Endothelial cell of umbilical vein (primary cell): ENCODE measurements at regions not wholly inside any gene's neighbourhood (a gene's known extent, or its start where the extent isn't known, plus 50 kb on each side); places are given as distances from the start of the nearest gene placed in this dataset.

ENCODE experiments used
- BruUV-seq: library from RNA; stranded (reverse); fragments of 400-500 nt; replicated peaks from 2 replicates; lab custom pipeline; 2021; lab: Mats Ljungman, UMichigan
- CTCF ChIA-PET: fragments of 300-600, 350-600 bp; sonication (Branson Sonifier 250); formaldehyde crosslinking; loops from one replicate; lab custom pipeline; 2021; ENCODE audit warnings: antibody characterized with exemption, inconsistent platforms; lab: Charles Lee
- POLR2A ChIA-PET: fragments of 300-600, 350-600 bp; sonication (Branson Sonifier 250); formaldehyde crosslinking; loops from one replicate; lab custom pipeline; 2021; ENCODE audit warnings: antibody characterized with exemption, inconsistent platforms; lab: Charles Lee
- DNase-seq: peaks from one replicate; pipeline ENCODE4 v3.0.0-alpha.2; 2011; ENCODE audit warnings: low read depth, low spot score
- FAIRE-seq: peaks from 2 replicates; lab custom pipeline; 2011; peaks lifted over from hg19 to GRCh38; lab: Jason Lieb, UNC
- H2AFZ ChIP-seq: 2 replicates; pipeline ENCODE4 v1.6.0; 2012; ENCODE audit warnings: low read depth, low read length, control low read depth, inconsistent platforms
- H3K27ac ChIP-seq: 2 replicates; pipeline ENCODE4 v1.5.1; 2011; ENCODE audit warnings: low read depth, mild to moderate bottlenecking, control low read depth, low read length, moderate library complexity; ENCODE audit not compliant: insufficient read depth
- H3K27me3 ChIP-seq, 2 experiments: 2 replicates each; pipeline versions ENCODE4 v1.6.0 to v1.6.1; 2011; ENCODE audit warnings: low read length in 2 of 2, mixed read lengths in 1 of 2; ENCODE audit not compliant: control insufficient read depth in 2 of 2, insufficient read depth in 2 of 2
- H3K36me3 ChIP-seq, 2 experiments: 2 replicates in 1 of 2; 3 replicates in 1 of 2; pipeline ENCODE4 v1.5.1; 2011; ENCODE audit warnings: low read length in 2 of 2, mild to moderate bottlenecking in 1 of 2, moderate library complexity in 1 of 2; ENCODE audit not compliant: control insufficient read depth in 2 of 2, insufficient read depth in 2 of 2; ENCODE audit errors: extremely low read depth in 1 of 2
- H3K4me1 ChIP-seq: 3 replicates; pipeline ENCODE4 v1.5.1; 2011; ENCODE audit warnings: mild to moderate bottlenecking, low read length; ENCODE audit not compliant: control insufficient read depth, insufficient read depth; ENCODE audit errors: extremely low read depth
- H3K4me2 ChIP-seq: 2 replicates; pipeline ENCODE4 v1.6.1; 2011; ENCODE audit warnings: low read length, control low read depth, mixed read lengths; ENCODE audit not compliant: insufficient read depth
- H3K4me3 ChIP-seq, 3 experiments: fragments of 200-600 bp in 1 of 3; sonication (generic), shearing (Covaris generic) in 1 of 3; replicated peaks in 1 of 3; 2 replicates each; pipeline ENCODE4 v1.5.1; 2011 to 2016; ENCODE audit warnings: control low read depth in 3 of 3, low read length in 3 of 3, mild to moderate bottlenecking in 2 of 3, inconsistent platforms in 1 of 3, low read depth in 1 of 3, moderate library complexity in 1 of 3; ENCODE audit not compliant: insufficient read depth in 1 of 3
- H3K79me2 ChIP-seq: 2 replicates; pipeline ENCODE4 v1.6.0; 2012; ENCODE audit warnings: low read length, inconsistent platforms; ENCODE audit not compliant: control insufficient read depth, insufficient read depth
- H3K9ac ChIP-seq: replicated peaks from 2 replicates; pipeline ENCODE3; 2011; ENCODE audit warnings: low read length, control low read depth; ENCODE audit not compliant: insufficient read depth; ENCODE audit errors: extremely low read depth
- H3K9me1 ChIP-seq: replicated peaks from 3 replicates; pipeline ENCODE4 v1.6.0; 2011; ENCODE audit warnings: mild to moderate bottlenecking, low read length; ENCODE audit not compliant: control insufficient read depth, insufficient read depth; ENCODE audit errors: extremely low read depth
- H3K9me3 ChIP-seq: replicated peaks from 2 replicates; pipeline ENCODE4 v1.5.1; 2012; ENCODE audit warnings: low read length, inconsistent platforms; ENCODE audit not compliant: control insufficient read depth, insufficient read depth
- H4K20me1 ChIP-seq: replicated peaks from 2 replicates; pipeline ENCODE3; 2011; ENCODE audit warnings: mild to moderate bottlenecking, low read length; ENCODE audit not compliant: control insufficient read depth, insufficient read depth; ENCODE audit errors: extremely low read depth
- GATA2 ChIP-seq: IDR thresholded peaks from 2 replicates; pipeline ENCODE4 v1.7.0; 2011; ENCODE audit warnings: low read depth, mild to moderate bottlenecking, moderate library complexity, mixed read lengths, low read length; ENCODE audit not compliant: insufficient read length, insufficient read depth
- MYC ChIP-seq: IDR thresholded peaks from one replicate; pipeline ENCODE4 v1.6.1; 2011; ENCODE audit warnings: mild to moderate bottlenecking, low read depth, low read length
- POLR2AphosphoS5 ChIP-seq: IDR thresholded peaks from 2 replicates; pipeline ENCODE4 v1.6.1; 2012; ENCODE audit warnings: low read depth, mild to moderate bottlenecking, control low read depth, low read length, moderate library complexity; ENCODE audit not compliant: insufficient read depth
- dilution Hi-C: fragments of 300-500 bp; cut with MboI; formaldehyde crosslinking; loops from one replicate; pipeline ENCODE4 v1.15.0; 2019; ENCODE audit warnings: low sequenced_read_pairs; ENCODE audit not compliant: extremely low pct_ligation_motif_present
- intact Hi-C: fragments of 100-400 bp; cut with micrococcal nuclease; formaldehyde crosslinking; loops from one replicate; pipeline ENCODE4 v1.10.0; 2022
- TF ChIP-seq, protein P1 (sequence below): IDR thresholded peaks from 2 replicates; pipeline ENCODE4 v1.6.1; 2011; ENCODE audit not compliant: insufficient read depth, insufficient read length
- TF ChIP-seq, protein P2 (sequence below), 2 donors: IDR thresholded peaks; 1 replicate in 1 of 2; 2 replicates in 1 of 2; pipeline ENCODE4 v1.5.1; 2011; ENCODE audit warnings: low read length in 2 of 2, mild to moderate bottlenecking in 2 of 2, moderate library complexity in 2 of 2, control low read depth in 1 of 2, inconsistent platforms in 1 of 2, low read depth in 1 of 2; ENCODE audit not compliant: insufficient read depth in 1 of 2; ENCODE audit errors: extremely low read depth in 1 of 2

DNA sequence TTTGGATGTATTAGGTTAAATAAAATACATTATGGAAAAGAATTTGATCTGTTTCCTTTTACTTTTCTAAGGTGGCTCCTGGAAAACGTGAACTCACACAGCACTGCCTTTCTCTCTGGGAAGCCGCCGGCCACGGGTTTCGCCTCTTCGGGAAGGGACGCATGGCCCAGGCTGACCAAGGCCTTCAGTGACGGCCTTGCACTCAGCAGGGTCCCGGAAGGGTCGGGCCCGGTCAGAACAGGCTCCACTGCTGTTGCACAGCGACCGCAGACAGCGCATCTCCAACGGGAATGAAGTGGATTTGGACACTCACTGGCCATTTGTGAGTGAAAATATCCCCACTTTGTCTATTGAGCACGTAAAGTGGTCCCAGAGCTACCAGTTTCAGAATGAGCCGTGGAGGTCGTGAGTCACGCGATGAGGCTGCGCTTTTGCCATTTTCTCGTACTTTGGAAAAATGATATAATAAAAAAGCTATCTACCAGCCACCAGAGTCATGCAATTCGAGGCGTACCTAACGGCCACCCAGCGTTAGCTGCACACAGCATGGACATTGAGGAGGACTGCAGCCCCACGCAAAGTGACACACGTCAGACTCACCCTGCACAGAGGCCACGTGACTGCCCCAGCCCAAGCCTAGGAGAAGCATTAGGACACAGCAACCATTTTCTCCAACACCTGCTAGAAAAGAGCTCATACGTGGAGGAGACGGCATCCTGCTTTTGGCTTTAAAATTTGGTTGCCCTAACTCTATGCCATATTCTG, 244.3 kb downstream of the TTLL2 start:
- H3K9ac ChIP-seq: no peak overlapping the region
- FAIRE-seq: no peak
- no peak overlapping the region for H3K27ac ChIP-seq
- no peak overlapping the region for H3K4me2 ChIP-seq
- no peak for DNase-seq
- BruUV-seq: no TSS peak
- H3K36me3 ChIP-seq: no peaks in the 10 kb centered on the region
- intact Hi-C loops: loop anchor here (5.0 kb wide), 1 partner anchor 407 kb away; no protein-coding TSS in a partner anchor
- no peaks in the 10 kb centered on the region for H3K79me2 ChIP-seq
- H3K4me3 ChIP-seq: no peak overlapping the region
- H3K9me3 ChIP-seq: no peaks in the 10 kb centered on the region
- POLR2A ChIA-PET: no interaction called here
- TF ChIP-seq POLR2AphosphoS5 (no peak), GATA2 (no peak), MYC (no peak)
- TF ChIP-seq, protein P1, sequence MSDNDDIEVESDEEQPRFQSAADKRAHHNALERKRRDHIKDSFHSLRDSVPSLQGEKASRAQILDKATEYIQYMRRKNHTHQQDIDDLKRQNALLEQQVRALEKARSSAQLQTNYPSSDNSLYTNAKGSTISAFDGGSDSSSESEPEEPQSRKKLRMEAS: no peak
- TF ChIP-seq, protein P2, sequence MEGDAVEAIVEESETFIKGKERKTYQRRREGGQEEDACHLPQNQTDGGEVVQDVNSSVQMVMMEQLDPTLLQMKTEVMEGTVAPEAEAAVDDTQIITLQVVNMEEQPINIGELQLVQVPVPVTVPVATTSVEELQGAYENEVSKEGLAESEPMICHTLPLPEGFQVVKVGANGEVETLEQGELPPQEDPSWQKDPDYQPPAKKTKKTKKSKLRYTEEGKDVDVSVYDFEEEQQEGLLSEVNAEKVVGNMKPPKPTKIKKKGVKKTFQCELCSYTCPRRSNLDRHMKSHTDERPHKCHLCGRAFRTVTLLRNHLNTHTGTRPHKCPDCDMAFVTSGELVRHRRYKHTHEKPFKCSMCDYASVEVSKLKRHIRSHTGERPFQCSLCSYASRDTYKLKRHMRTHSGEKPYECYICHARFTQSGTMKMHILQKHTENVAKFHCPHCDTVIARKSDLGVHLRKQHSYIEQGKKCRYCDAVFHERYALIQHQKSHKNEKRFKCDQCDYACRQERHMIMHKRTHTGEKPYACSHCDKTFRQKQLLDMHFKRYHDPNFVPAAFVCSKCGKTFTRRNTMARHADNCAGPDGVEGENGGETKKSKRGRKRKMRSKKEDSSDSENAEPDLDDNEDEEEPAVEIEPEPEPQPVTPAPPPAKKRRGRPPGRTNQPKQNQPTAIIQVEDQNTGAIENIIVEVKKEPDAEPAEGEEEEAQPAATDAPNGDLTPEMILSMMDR (IDR thresholded peaks at IDR 0.05; ENCODE audit: extremely low read depth in 1 of 2, insufficient read depth in 1 of 2, low read depth in 1 of 2, low read length in 2 of 2): no peak
- H2AFZ ChIP-seq: no peak overlapping the region
- dilution Hi-C loops: no loop called here
- H3K27me3 ChIP-seq: no peaks in the 10 kb centered on the region
- no peaks in the 10 kb centered on the region for H3K9me1 ChIP-seq
- no peaks in the 10 kb centered on the region for H4K20me1 ChIP-seq
- CTCF ChIA-PET: no interaction called here
- peaks cover 6% of the 10 kb centered on the region for H3K4me1 ChIP-seq
